IPS-18a (cell line): ENCODE measurements at regions not wholly inside any gene's neighbourhood (a gene's known extent, or its start where the extent isn't known, plus 50 kb on each side); places are given as distances from the start of the nearest gene placed in this dataset.

Experiments
- H3K27ac ChIP-seq: one replicate; pipeline ENCODE4 v1.5.1; 2013; ENCODE audit warnings: low read length
- H3K27me3 ChIP-seq: one replicate; pipeline ENCODE4 v1.6.1; 2013; ENCODE audit warnings: mild to moderate bottlenecking, low read length; ENCODE audit not compliant: control insufficient read depth, insufficient read depth
- H3K36me3 ChIP-seq: one replicate; pipeline ENCODE4 v1.6.1; 2013; ENCODE audit warnings: low read depth, low read length; ENCODE audit not compliant: control insufficient read depth
- H3K4me1 ChIP-seq: one replicate; pipeline ENCODE4 v1.6.1; 2013; ENCODE audit warnings: low read depth, low read length; ENCODE audit not compliant: control insufficient read depth
- H3K4me3 ChIP-seq: one replicate; pipeline ENCODE4 v1.5.1; 2013; ENCODE audit warnings: low read length
- H3K9ac ChIP-seq: one replicate; pipeline ENCODE4 v1.6.1; 2013; ENCODE audit warnings: mild to moderate bottlenecking, low read length, moderate library complexity
- H3K9me3 ChIP-seq: one replicate; pipeline ENCODE4 v1.6.1; 2013; ENCODE audit warnings: low read depth, low read length; ENCODE audit not compliant: control insufficient read depth

DNA sequence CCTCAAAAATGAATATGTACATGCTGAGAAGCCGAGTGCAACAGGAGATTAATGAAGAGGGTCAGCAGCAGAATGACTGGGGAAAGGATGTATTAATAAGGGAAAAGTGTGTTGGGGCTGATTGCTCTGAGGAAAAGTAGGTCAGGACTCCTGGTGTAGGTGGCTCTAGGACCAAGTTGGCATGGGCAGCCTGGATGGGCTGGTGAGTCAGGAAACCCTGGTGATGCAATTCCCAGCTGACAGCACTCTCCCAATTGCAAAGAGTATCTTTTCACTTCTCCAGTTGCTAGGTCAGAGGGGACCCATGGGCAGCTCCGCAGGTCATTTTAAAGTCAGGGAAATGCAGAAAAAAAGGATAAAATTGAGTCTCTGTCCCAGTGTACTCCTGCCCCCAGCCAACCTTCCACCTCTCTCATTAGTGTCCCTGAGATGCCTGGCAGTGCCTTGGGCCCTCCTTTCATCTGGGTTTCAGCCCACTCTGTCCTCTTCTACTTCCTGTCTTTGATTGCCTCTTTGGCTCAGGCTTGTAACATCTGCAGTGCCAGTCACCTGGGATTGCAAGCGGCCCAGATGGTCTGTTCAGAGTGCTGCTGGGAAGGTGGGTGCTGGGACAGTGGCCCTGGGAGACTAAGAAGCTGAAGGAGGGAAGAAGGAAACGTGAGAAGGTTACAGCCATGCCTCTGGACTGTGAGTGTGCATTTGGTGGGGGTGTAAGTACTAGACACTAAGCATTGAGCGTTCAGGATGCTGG, 2177.2 kb downstream of the TP53TG3F start:
- Histone ChIP-seq H3K9me3 (peaks cover 81% of the 10 kb centered on the region), H3K27me3 (no peaks in the 10 kb centered on the region), H3K9ac (no peak overlapping the region)

DNA sequence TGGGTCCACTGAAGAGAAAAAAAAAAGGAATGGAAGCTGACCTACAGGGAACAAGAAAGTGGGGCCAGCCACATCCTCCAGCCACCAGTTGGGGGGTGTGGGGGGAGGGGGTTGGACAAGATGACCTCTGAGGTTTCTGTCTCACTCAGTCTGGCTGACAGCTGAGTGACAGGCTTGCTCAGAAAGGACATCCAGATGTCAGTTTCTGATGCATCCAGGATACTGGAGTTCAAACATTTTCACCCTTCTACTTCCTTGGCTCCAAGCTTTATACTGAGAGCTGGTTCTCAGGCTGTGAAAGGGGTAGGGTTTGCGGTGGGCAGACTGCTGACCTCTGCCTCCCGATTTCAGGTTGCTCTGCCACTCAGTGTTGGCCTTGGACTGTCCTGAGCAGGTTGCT, 2178.3 kb downstream of the TP53TG3F start:
- no peaks in the 10 kb centered on the region for H3K27me3 ChIP-seq
- no peaks in the 10 kb centered on the region for H3K36me3 ChIP-seq
- H3K4me1 ChIP-seq: no peaks in the 10 kb centered on the region
- no peak overlapping the region for H3K4me3 ChIP-seq
- H3K27ac ChIP-seq: no peak overlapping the region
- peaks cover 81% of the 10 kb centered on the region for H3K9me3 ChIP-seq
- no peak overlapping the region for H3K9ac ChIP-seq

More for the DNA sequence above, 2177.2 kb downstream of the TP53TG3F start:
- Histone ChIP-seq H3K27ac (no peak overlapping the region), H3K4me1 (no peaks in the 10 kb centered on the region), H3K36me3 (no peaks in the 10 kb centered on the region), H3K4me3 (no peak overlapping the region)

DNA sequence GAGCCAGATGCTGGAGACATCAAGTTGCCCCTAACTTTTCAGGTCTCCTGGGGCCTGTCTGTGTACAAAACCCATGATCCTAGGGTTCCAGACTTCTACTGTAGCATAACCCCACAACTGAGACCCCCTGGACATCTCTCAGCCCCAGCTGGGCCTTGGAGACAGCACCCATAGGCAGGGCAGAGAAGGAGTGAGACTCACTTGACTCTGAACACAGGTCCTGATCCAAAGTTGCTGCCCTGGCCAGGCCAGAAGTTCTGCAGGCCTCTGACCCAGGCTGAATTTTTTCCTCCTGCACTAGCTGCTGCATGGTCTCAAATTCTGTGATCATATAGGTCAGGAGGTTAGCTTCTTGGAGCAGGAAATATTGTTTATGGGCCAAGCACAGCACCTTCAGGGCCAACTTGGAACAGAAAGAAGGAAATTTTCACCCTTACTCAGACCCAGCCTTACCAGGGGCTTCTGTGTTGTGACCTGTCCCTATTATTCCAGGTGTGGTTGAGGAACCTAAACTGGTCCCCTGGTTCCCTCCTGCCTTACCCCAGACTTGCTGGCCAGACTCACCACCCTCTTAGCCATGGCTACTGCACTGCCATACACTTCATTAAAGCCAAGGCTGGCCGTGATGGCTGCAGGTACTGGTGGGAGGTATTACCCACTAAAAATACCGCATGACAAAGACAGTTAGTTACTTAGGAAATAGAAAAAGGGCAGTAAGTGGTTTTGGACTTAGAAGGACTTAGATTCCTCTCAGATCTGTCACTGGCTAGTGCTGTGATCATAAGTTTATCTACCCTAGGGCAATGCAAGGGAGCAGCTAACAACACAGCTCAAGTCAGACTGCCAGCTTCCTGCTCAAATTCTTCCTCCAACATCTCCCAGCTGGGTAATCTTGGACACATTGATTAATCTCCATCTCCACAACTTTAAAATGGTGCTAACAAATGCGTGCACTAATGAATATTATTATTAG, 2180.1 kb downstream of the TP53TG3F start:
- Histone ChIP-seq H3K36me3 (no peaks in the 10 kb centered on the region), H3K4me1 (no peaks in the 10 kb centered on the region), H3K9ac (no peak overlapping the region), H3K9me3 (peaks cover 83% of the 10 kb centered on the region), H3K27me3 (no peaks in the 10 kb centered on the region), H3K27ac (no peak overlapping the region), H3K4me3 (no peak overlapping the region)

DNA sequence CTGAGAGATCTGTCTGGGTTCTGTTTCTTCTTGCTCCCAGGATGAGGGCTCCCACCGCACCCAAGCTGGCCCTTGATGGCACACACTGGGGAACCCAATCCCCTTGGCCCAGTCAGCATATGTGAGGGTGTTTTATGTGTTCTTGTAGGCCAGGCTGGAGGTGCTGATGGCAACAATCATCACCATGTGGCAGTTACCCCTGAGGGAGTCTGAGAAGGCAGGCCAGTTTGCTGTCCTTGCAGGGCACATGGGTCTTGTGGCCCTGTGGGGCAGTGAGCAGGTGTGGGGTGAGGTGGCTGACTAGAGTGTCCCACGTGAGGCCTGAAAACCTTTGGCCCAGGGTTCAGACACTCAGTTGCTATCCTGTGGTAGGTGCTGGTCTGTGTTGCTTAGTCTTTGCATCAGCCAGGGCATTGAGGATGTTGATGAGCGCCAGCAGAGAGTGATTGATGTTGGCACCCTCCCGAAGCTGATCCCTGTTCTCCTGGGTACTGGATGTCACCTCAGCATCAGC, 2183.0 kb downstream of the TP53TG3F start:
- Histone ChIP-seq H3K9ac (no peak overlapping the region), H3K36me3 (no peaks in the 10 kb centered on the region), H3K4me1 (no peaks in the 10 kb centered on the region), H3K27ac (no peak overlapping the region), H3K9me3 (peaks cover 83% of the 10 kb centered on the region), H3K4me3 (no peak overlapping the region), H3K27me3 (no peaks in the 10 kb centered on the region)

DNA sequence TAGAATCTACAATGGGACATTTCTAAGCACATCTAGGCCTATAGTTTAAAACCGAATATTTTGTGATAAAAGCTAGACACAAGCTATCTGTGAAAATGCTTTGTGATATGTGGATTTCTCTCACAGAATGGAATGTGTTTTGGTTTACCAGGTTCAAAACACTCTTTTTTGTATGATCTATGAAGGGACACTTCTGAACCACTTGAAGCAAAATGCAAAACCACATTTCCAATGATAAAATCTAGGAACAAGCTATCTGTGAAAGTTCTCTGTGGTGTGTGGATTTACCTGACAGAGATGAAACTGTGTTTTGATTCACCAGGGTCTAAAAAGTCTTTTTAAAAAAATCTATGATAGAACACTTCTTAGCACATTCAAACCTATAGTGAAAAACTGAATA, 2192.4 kb downstream of the TP53TG3F start:
- no peak overlapping the region for H3K9ac ChIP-seq
- H3K36me3 ChIP-seq: no peaks in the 10 kb centered on the region
- H3K4me3 ChIP-seq: no peak overlapping the region
- no peak overlapping the region for H3K27ac ChIP-seq
- H3K9me3 ChIP-seq: peaks cover 87% of the 10 kb centered on the region
- H3K4me1 ChIP-seq: no peaks in the 10 kb centered on the region
- no peaks in the 10 kb centered on the region for H3K27me3 ChIP-seq

DNA sequence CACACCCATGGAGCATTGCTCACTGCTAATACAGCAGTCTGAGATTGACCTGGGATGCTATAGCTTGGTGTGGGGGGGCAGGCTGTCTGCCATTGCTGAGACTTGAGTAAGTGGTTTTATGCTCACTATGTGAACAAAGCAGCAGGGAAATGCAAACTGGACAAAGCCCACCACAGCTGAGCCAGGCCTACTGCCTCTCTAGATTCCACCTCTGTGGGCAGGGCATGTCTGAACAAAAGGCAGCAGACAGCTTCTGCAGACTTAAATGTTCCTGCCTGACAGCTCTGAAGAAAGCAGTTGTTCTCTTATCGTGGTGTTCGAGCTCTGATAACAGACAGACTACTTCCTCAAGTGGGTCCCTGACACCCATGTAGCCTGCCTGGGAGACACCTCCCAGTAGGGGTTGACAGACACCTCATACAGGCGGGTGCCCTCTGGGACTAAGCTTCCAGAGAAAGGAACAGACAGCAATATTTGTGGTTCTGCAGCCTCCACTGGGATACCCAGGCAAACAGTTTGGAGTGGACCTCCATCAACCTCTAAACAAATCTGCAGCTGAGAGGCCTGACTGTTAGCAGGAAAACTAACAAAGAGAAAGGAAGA, 2204.8 kb downstream of the TP53TG3F start:
- Histone ChIP-seq H3K27ac (no peak overlapping the region), H3K27me3 (no peaks in the 10 kb centered on the region), H3K36me3 (no peaks in the 10 kb centered on the region), H3K4me1 (no peaks in the 10 kb centered on the region), H3K9ac (no peak overlapping the region), H3K4me3 (no peak overlapping the region), H3K9me3 (peaks cover 68% of the 10 kb centered on the region)

DNA sequence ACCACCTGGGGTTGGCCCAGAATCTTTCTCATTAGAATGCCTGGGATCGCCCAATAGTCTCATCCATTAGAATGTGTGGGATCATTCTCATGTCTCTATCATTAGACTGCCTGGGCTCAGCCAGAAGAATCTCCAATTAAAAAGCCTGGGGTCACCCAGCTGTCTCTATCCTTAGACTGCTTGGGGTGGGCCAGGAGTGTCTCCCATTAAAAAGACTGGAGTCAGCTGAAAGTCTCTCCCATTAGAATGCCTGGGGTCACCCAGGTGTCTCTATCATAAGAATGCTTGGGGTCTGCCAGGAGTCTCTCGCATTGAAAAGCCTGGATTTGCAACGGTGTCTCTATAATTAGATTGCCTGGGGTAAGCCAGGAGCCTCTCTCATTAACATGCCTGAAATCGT, 2225.7 kb downstream of the TP53TG3F start:
- no peaks in the 10 kb centered on the region for H3K36me3 ChIP-seq
- no peak overlapping the region for H3K4me3 ChIP-seq
- H3K4me1 ChIP-seq: no peaks in the 10 kb centered on the region
- no peak overlapping the region for H3K9ac ChIP-seq
- H3K27me3 ChIP-seq: no peaks in the 10 kb centered on the region
- H3K9me3 ChIP-seq: peaks cover 82% of the 10 kb centered on the region
- no peak overlapping the region for H3K27ac ChIP-seq

DNA sequence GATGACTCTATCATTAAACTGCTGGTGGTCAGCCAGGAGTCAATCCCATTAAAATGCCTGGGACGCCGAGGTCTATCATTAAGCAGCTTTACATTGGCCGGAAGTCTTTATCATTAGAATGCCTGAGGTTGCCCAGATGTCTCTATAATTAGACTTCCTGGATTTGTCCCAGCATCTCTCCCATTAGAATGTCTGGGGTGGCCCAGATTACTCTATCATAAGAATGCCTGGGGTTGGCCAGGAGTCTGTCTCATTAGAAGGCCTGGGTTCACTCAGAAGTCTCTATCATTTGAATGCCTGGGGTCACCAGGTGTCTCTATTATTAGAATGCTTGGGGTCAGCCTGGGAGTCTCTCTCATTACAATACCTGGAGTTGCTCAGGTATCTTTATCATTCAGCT, 2227.2 kb downstream of the TP53TG3F start:
- Histone ChIP-seq H3K36me3 (no peaks in the 10 kb centered on the region), H3K27me3 (no peaks in the 10 kb centered on the region), H3K4me1 (no peaks in the 10 kb centered on the region), H3K4me3 (no peak overlapping the region), H3K27ac (no peak overlapping the region), H3K9me3 (peaks cover 80% of the 10 kb centered on the region), H3K9ac (no peak overlapping the region)

DNA sequence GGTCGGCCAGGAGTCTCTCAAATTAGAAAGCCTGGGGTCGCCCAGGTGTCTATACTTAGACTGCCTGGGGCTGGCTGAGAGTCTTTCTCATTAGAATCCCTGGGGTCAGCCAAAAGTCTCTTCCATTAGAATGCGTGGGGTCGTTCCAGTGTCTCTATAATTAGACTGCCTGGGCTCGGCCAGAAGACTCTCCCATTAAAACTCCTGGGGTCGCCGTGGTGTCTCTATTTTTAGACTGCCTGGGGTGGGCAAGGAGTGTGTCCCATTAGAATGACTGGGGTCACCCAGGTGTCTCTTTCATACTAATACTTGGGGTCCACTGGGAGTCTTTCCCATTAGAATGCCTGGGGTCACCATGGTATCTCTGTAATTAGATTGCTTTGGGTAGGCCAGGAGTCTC, 2227.7 kb downstream of the TP53TG3F start:
- Histone ChIP-seq H3K27me3 (no peaks in the 10 kb centered on the region), H3K4me3 (no peak overlapping the region), H3K27ac (no peak overlapping the region), H3K36me3 (no peaks in the 10 kb centered on the region), H3K9ac (no peak overlapping the region), H3K9me3 (peaks cover 80% of the 10 kb centered on the region), H3K4me1 (no peaks in the 10 kb centered on the region)

DNA sequence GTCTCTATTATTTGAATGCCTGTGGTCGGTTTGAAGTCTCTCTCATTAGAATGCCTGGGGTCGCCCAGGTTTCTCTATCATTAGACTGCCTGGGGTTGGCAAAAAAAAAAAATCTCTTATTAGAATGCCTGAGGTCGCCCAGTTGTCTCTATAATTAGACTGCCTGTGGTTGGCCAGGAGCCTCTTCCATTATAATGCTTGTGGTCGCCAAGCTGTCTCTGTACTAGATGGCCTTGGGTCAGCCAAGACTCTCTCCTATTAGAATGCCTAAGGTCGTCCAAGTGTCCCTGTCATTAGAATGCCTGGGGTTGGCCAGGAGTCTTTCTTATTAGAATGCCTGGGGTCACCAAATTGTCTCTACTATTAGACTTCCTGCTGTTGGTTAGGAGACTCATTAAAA, 2228.4 kb downstream of the TP53TG3F start:
- Histone ChIP-seq H3K9me3 (peaks cover 83% of the 10 kb centered on the region), H3K4me1 (no peaks in the 10 kb centered on the region), H3K27ac (no peak overlapping the region), H3K9ac (no peak overlapping the region), H3K4me3 (no peak overlapping the region), H3K36me3 (no peaks in the 10 kb centered on the region), H3K27me3 (no peaks in the 10 kb centered on the region)

DNA sequence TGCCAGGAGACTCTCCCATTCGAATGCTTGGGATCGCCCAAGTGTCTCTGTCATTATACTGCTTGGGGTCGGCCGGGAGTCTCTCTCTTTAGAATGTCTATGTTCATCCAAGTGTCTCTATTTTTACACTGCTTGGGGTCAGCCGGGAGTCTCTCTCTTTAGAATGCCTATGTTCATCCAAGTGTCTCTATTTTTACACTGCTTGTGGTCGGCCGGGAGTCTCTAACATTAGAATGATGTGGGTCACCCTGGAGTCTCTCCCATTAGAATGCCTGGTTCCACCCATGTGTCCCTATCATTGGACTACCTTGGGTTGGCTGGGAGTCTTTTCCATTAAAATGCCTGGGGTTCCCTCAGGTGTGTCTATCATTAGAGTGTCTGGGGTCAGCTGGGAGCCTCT, 2230.4 kb downstream of the TP53TG3F start:
- Histone ChIP-seq H3K9ac (no peak overlapping the region), H3K4me1 (no peaks in the 10 kb centered on the region), H3K9me3 (peaks cover 88% of the 10 kb centered on the region), H3K36me3 (no peaks in the 10 kb centered on the region), H3K27ac (no peak overlapping the region), H3K27me3 (no peaks in the 10 kb centered on the region), H3K4me3 (no peak overlapping the region)
